NT2/D1 (cell line): ENCODE measurements at regions not wholly inside any gene's neighbourhood (a gene's known extent, or its start where the extent isn't known, plus 50 kb on each side); places are given as distances from the start of the nearest gene placed in this dataset.

Experiments used
- DNase-seq: peaks from one replicate; pipeline ENCODE4 v3.0.0-alpha.2; 2011; ENCODE audit warnings: low read depth, low spot score
- H3K27me3 ChIP-seq: 2 replicates; pipeline ENCODE4 v1.6.0; 2011; ENCODE audit warnings: mild to moderate bottlenecking; ENCODE audit not compliant: insufficient read length, insufficient read depth
- H3K36me3 ChIP-seq: 2 replicates; pipeline ENCODE4 v1.6.1; 2011; ENCODE audit warnings: mild to moderate bottlenecking, low read length, mixed read lengths; ENCODE audit not compliant: insufficient read depth, insufficient read length
- H3K4me1 ChIP-seq: 2 replicates; pipeline ENCODE4 v1.5.1; 2011; ENCODE audit not compliant: insufficient read depth, insufficient read length
- H3K4me3 ChIP-seq: 2 replicates; pipeline ENCODE4 v1.5.1; 2011; ENCODE audit warnings: low read depth; ENCODE audit not compliant: insufficient read length
- H3K9ac ChIP-seq: 2 replicates; pipeline ENCODE4 v1.6.0; 2011; ENCODE audit warnings: low read depth; ENCODE audit not compliant: insufficient read length
- H3K9me3 ChIP-seq: 2 replicates; pipeline ENCODE4 v1.5.1; 2011; ENCODE audit warnings: mild to moderate bottlenecking, low read length; ENCODE audit not compliant: insufficient read depth
- SUZ12 ChIP-seq: IDR thresholded peaks from 2 replicates; pipeline ENCODE4 v1.6.1; 2011; ENCODE audit not compliant: insufficient read length, insufficient read depth; ENCODE audit errors: extremely low read depth
- YY1 ChIP-seq: IDR thresholded peaks from 2 replicates; pipeline ENCODE4 v1.6.1; 2011; ENCODE audit not compliant: insufficient read length, insufficient read depth
- ZNF274 ChIP-seq: IDR thresholded peaks from 2 replicates; pipeline ENCODE4 v1.6.1; 2011; ENCODE audit warnings: mild to moderate bottlenecking, low read depth, low read length

- H3K36me3 ChIP-seq: no peaks in the 10 kb centered on the region
- TF ChIP-seq ZNF274: no peak
- TF ChIP-seq SUZ12: no peak
- TF ChIP-seq YY1: no peak
- DNase-seq: no peak
- no peaks in the 10 kb centered on the region for H3K9me3 ChIP-seq
- H3K27me3 ChIP-seq: no peaks in the 10 kb centered on the region
- H3K9ac ChIP-seq: no peak overlapping the region
- H3K4me3 ChIP-seq: no peak overlapping the region
- H3K4me1 ChIP-seq: no peaks in the 10 kb centered on the region
Measured at GRCh38 chr12:126362964-126363363, 1297.7 kb downstream of the AACS start.

GRCh38 chr12:126369487-126370463 is 1304.5 kb downstream of the AACS start:
- Histone ChIP-seq H3K9ac (no peak overlapping the region), H3K27me3 (no peaks in the 10 kb centered on the region), H3K36me3 (no peaks in the 10 kb centered on the region), H3K9me3 (no peaks in the 10 kb centered on the region), H3K4me3 (no peak overlapping the region), H3K4me1 (no peaks in the 10 kb centered on the region)
- DNase-seq: no peak
- TF ChIP-seq YY1 (no peak), SUZ12 (no peak), ZNF274 (no peak)

GRCh38 chr12:126383506-126383905 is 1318.3 kb downstream of the AACS start:
- no peak overlapping the region for H3K4me3 ChIP-seq
- no peak for DNase-seq
- no peak overlapping the region for H3K9ac ChIP-seq
- H3K27me3 ChIP-seq: no peaks in the 10 kb centered on the region
- no peaks in the 10 kb centered on the region for H3K9me3 ChIP-seq
- no peaks in the 10 kb centered on the region for H3K36me3 ChIP-seq
- no peaks in the 10 kb centered on the region for H3K4me1 ChIP-seq
- TF ChIP-seq YY1 (no peak), ZNF274 (no peak), SUZ12 (no peak)

GRCh38 chr12:126384026-126384564 is 1318.9 kb downstream of the AACS start:
- Histone ChIP-seq H3K27me3 (no peaks in the 10 kb centered on the region), H3K4me3 (no peak overlapping the region), H3K4me1 (no peaks in the 10 kb centered on the region), H3K9ac (no peak overlapping the region), H3K9me3 (no peaks in the 10 kb centered on the region), H3K36me3 (no peaks in the 10 kb centered on the region)
- DNase-seq: no peak
- TF ChIP-seq SUZ12 (no peak), ZNF274 (no peak), YY1 (no peak)

GRCh38 chr12:126385785-126386184 is 1320.5 kb downstream of the AACS start:
- H3K9ac ChIP-seq: no peak overlapping the region
- no peaks in the 10 kb centered on the region for H3K9me3 ChIP-seq
- H3K4me1 ChIP-seq: no peaks in the 10 kb centered on the region
- no peaks in the 10 kb centered on the region for H3K27me3 ChIP-seq
- H3K36me3 ChIP-seq: no peaks in the 10 kb centered on the region
- no peak for TF ChIP-seq ZNF274
- no peak for TF ChIP-seq YY1
- no peak for TF ChIP-seq SUZ12
- H3K4me3 ChIP-seq: no peak overlapping the region
- no peak for DNase-seq

GRCh38 chr12:126389220-126389841 is 1324.1 kb downstream of the AACS start:
- DNase-seq: no peak

GRCh38 chr12:126389961-126390360 is 1324.7 kb downstream of the AACS start:
- H3K4me3 ChIP-seq: no peak overlapping the region
- H3K27me3 ChIP-seq: no peaks in the 10 kb centered on the region

More at GRCh38 chr12:126389220-126389841, 1324.1 kb downstream of the AACS start:
- H3K9me3 ChIP-seq: no peaks in the 10 kb centered on the region
- no peaks in the 10 kb centered on the region for H3K36me3 ChIP-seq
- no peaks in the 10 kb centered on the region for H3K27me3 ChIP-seq
- TF ChIP-seq ZNF274: no peak
- TF ChIP-seq SUZ12: no peak
- TF ChIP-seq YY1: no peak
- H3K4me1 ChIP-seq: no peaks in the 10 kb centered on the region
- H3K4me3 ChIP-seq: no peak overlapping the region
- no peak overlapping the region for H3K9ac ChIP-seq

More at GRCh38 chr12:126389961-126390360, 1324.7 kb downstream of the AACS start:
- Histone ChIP-seq H3K4me1 (no peaks in the 10 kb centered on the region), H3K9ac (no peak overlapping the region), H3K9me3 (no peaks in the 10 kb centered on the region), H3K36me3 (no peaks in the 10 kb centered on the region)
- no peak for DNase-seq
- TF ChIP-seq SUZ12 (no peak), ZNF274 (no peak)
